NCI-H526 (cell line): ENCODE measurements at regions not wholly inside any gene's neighbourhood (a gene's known extent, or its start where the extent isn't known, plus 50 kb on each side); places are given as distances from the start of the nearest gene placed in this dataset.
"Not testable (repeated sequence)": the region's sequence is repeated elsewhere in the genome, so short reads cannot be mapped to it uniquely, and the experiment has no call there.

Experiments used
- DNase-seq, 2 experiments: peaks; one replicate each; lab custom pipeline; 2025; lab: John Stamatoyannopoulos, UW

- DNase-seq, result no peak
Observed at GRCh38 chr6:85961125-85961524, 318.4 kb upstream of the SYNCRIP start.

- peak; percentile 59 to 72 for DNase-seq
Observed at GRCh38 chr6:85948481-85948880, 305.8 kb upstream of the SYNCRIP start.

- no peak for DNase-seq
Observed at GRCh38 chr6:85945459-85946185, 302.9 kb upstream of the SYNCRIP start.

GRCh38 chr6:85944776-85945175 is 302.1 kb upstream of the SYNCRIP start:
- no peak for DNase-seq

GRCh38 chr6:85942844-85943243 is 300.2 kb upstream of the SYNCRIP start:
- DNase-seq, result no peak

- DNase-seq, result no peak
Observed at GRCh38 chr6:85936916-85937315, 294.2 kb upstream of the SYNCRIP start.

GRCh38 chr6:85923013-85923430 is 280.3 kb upstream of the SYNCRIP start:
- peak; percentile 55 to 80 for DNase-seq

GRCh38 chr6:85920782-85921181 is 278.1 kb upstream of the SYNCRIP start:
- DNase-seq, result peak in 1 of 2 experiments; percentile 39

- no peak for DNase-seq
Observed at GRCh38 chr6:85917522-85917921, 274.8 kb upstream of the SYNCRIP start.

- DNase-seq, result no peak
Observed at GRCh38 chr6:85913001-85913400, 270.3 kb upstream of the SYNCRIP start.

GRCh38 chr6:85912582-85912981 is 269.9 kb upstream of the SYNCRIP start:
- DNase-seq, result no peak

- no peak for DNase-seq
Observed at GRCh38 chr6:85911067-85911466, 268.4 kb upstream of the SYNCRIP start.

- not testable (repeated sequence) for DNase-seq
Observed at GRCh38 chr6:85908120-85908519, 265.4 kb upstream of the SYNCRIP start.

GRCh38 chr6:85892346-85892745 is 249.7 kb upstream of the SYNCRIP start:
- DNase-seq, result no peak

GRCh38 chr6:85887461-85887860 is 244.8 kb upstream of the SYNCRIP start:
- no peak for DNase-seq

- DNase-seq, result peak in 1 of 2 experiments; percentile 20
Observed at GRCh38 chr6:85868685-85869084, 226.0 kb upstream of the SYNCRIP start.

- no peak for DNase-seq
Observed at GRCh38 chr6:85867595-85867994, 224.9 kb upstream of the SYNCRIP start.

- DNase-seq, result no peak
Observed at GRCh38 chr6:85866758-85867401, 224.2 kb upstream of the SYNCRIP start.

GRCh38 chr6:85866370-85866730 is 223.7 kb upstream of the SYNCRIP start:
- DNase-seq, result no peak

- DNase-seq, result peak in 1 of 2 experiments; percentile 20
Observed at GRCh38 chr6:85865420-85866369, 223.0 kb upstream of the SYNCRIP start.

GRCh38 chr6:85864453-85865401 is 222.0 kb upstream of the SYNCRIP start:
- peak in 1 of 2 experiments; percentile 10 for DNase-seq
